ENCODE measurements at regions not wholly inside any gene's neighbourhood (a gene's known extent, or its start where the extent isn't known, plus 50 kb on each side); places are given as distances from the start of the nearest gene placed in this dataset.
A peak's percentile ranks its signal among the peaks of the same experiment; 100 is the strongest.

- Histone ChIP-seq H3K4me3 (no peak overlapping the region), H3K36me3 (no peaks in the 10 kb centered on the region), H3K27me3 (no peaks in the 10 kb centered on the region), H3K4me1 (ENCODE audit: low read depth) (no peaks in the 10 kb centered on the region), H3K27ac (no peak overlapping the region), H3K9me3 (ENCODE audit: low read depth) (no peaks in the 10 kb centered on the region)
- DNase-seq (ENCODE audit: low read depth in 1 of 2, low spot score in 1 of 2): peak in 1 of 2 donors; percentile 14
- no peak for TF ChIP-seq CTCF (IDR thresholded peaks at IDR 0.05; ENCODE audit: low read depth, low read length)
Measured at GRCh38 chrX:9282325-9282724, 182.5 kb upstream of the TBL1X start.

- DNase-seq (ENCODE audit: low read depth in 1 of 2, low spot score in 1 of 2): no peak
- Histone ChIP-seq H3K27ac (no peak overlapping the region), H3K9me3 (ENCODE audit: low read depth) (no peaks in the 10 kb centered on the region), H3K27me3 (no peaks in the 10 kb centered on the region), H3K4me1 (ENCODE audit: low read depth) (no peaks in the 10 kb centered on the region), H3K4me3 (no peak overlapping the region), H3K36me3 (no peaks in the 10 kb centered on the region)
- no peak for TF ChIP-seq CTCF (IDR thresholded peaks at IDR 0.05; ENCODE audit: low read depth, low read length)
Measured at GRCh38 chrX:9285342-9285771, 179.5 kb upstream of the TBL1X start.

GRCh38 chrX:9286234-9286633, 178.6 kb upstream of the TBL1X start:
- no peak for DNase-seq (ENCODE audit: low read depth in 1 of 2, low spot score in 1 of 2)
- H3K4me3 ChIP-seq: no peak overlapping the region
- H3K4me1 ChIP-seq (ENCODE audit: low read depth): peaks cover 3% of the 10 kb centered on the region
- H3K27ac ChIP-seq: no peak overlapping the region
- H3K27me3 ChIP-seq: no peaks in the 10 kb centered on the region
- no peaks in the 10 kb centered on the region for H3K36me3 ChIP-seq
- no peaks in the 10 kb centered on the region for H3K9me3 ChIP-seq (ENCODE audit: low read depth)
- no peak for TF ChIP-seq CTCF (IDR thresholded peaks at IDR 0.05; ENCODE audit: low read depth, low read length)

- H3K27me3 ChIP-seq: peaks cover 30% of the 10 kb centered on the region
- no peaks in the 10 kb centered on the region for H3K36me3 ChIP-seq
- no peaks in the 10 kb centered on the region for H3K9me3 ChIP-seq (ENCODE audit: low read depth)
- peaks cover 7% of the 10 kb centered on the region for H3K4me1 ChIP-seq (ENCODE audit: low read depth)
- no peak overlapping the region for H3K4me3 ChIP-seq
- DNase-seq (ENCODE audit: low read depth in 1 of 2, low spot score in 1 of 2): peak in 1 of 2 donors; percentile 80
- TF ChIP-seq CTCF (IDR thresholded peaks at IDR 0.05; ENCODE audit: low read depth, low read length): no peak
- no peak overlapping the region for H3K27ac ChIP-seq
Measured at GRCh38 chrX:9291629-9292028, 173.2 kb upstream of the TBL1X start.

GRCh38 chrX:9293051-9293496, 171.8 kb upstream of the TBL1X start:
- H3K4me3 ChIP-seq: no peak overlapping the region
- H3K9me3 ChIP-seq (ENCODE audit: low read depth): no peaks in the 10 kb centered on the region
- TF ChIP-seq CTCF (IDR thresholded peaks at IDR 0.05; ENCODE audit: low read depth, low read length): no peak
- H3K36me3 ChIP-seq: no peaks in the 10 kb centered on the region
- H3K27me3 ChIP-seq: peaks cover 30% of the 10 kb centered on the region
- peaks cover 7% of the 10 kb centered on the region for H3K4me1 ChIP-seq (ENCODE audit: low read depth)
- peak in 1 of 2 donors; percentile 22 for DNase-seq (ENCODE audit: low read depth in 1 of 2, low spot score in 1 of 2)
- H3K27ac ChIP-seq: no peak overlapping the region

- Histone ChIP-seq H3K4me1 (ENCODE audit: low read depth) (peaks cover 7% of the 10 kb centered on the region), H3K9me3 (ENCODE audit: low read depth) (no peaks in the 10 kb centered on the region), H3K27me3 (peaks cover 30% of the 10 kb centered on the region), H3K36me3 (no peaks in the 10 kb centered on the region), H3K4me3 (no peak overlapping the region), H3K27ac (no peak overlapping the region)
- no peak for DNase-seq (ENCODE audit: low read depth in 1 of 2, low spot score in 1 of 2)
- TF ChIP-seq CTCF (IDR thresholded peaks at IDR 0.05; ENCODE audit: low read depth, low read length): no peak
Measured at GRCh38 chrX:9293903-9294302, 171.0 kb upstream of the TBL1X start.
